ENCODE measurements at regions not wholly inside any gene's neighbourhood (a gene's known extent, or its start where the extent isn't known, plus 50 kb on each side); places are given as distances from the start of the nearest gene placed in this dataset.
A peak's percentile ranks its signal among the peaks of the same experiment; 100 is the strongest.
"Not testable (repeated sequence)": the region's sequence is repeated elsewhere in the genome, so short reads cannot be mapped to it uniquely, and the experiment has no call there.

- no peak for DNase-seq
- Mint-ChIP-seq H3K4me3 (no peak overlapping the region), H3K4me1 (no peaks in the 10 kb centered on the region)
Measured at GRCh38 chrX:36897690-36898089, 110.5 kb upstream of the FAM47C start.

GRCh38 chrX:36898301-36898700 lies 109.9 kb upstream of the FAM47C start:
- no peaks in the 10 kb centered on the region for H3K36me3 ChIP-seq (ENCODE audit: control insufficient read depth, insufficient read depth, low read length)
- H3K4me1 Mint-ChIP-seq, result no peaks in the 10 kb centered on the region
- H3K27me3 ChIP-seq (ENCODE audit: control insufficient read depth, insufficient read depth, low read length), result no peaks in the 10 kb centered on the region
- H3K9me3 Mint-ChIP-seq, result peaks cover 0 to 1% (median 0%) of the 10 kb centered on the region in 7 donors
- no peak overlapping the region for H3K27ac ChIP-seq (ENCODE audit: insufficient read depth, low read length, poor library complexity, severe bottlenecking)
- peak in 1 of 3 donors; percentile 1 for DNase-seq
- ATAC-seq (ENCODE audit: low read depth in 2 of 2), result no peak
- no peak overlapping the region for H3K27ac Mint-ChIP-seq
- no peaks in the 10 kb centered on the region for H3K36me3 Mint-ChIP-seq
- H3K4me1 ChIP-seq (ENCODE audit: control insufficient read depth, insufficient read depth, low read length, poor library complexity, severe bottlenecking), result no peaks in the 10 kb centered on the region
- H3K27me3 Mint-ChIP-seq, result no peaks in the 10 kb centered on the region
- no peak overlapping the region for H3K4me3 ChIP-seq (ENCODE audit: low read depth, low read length)
- no peak overlapping the region for H3K4me3 Mint-ChIP-seq
- H3K9me3 ChIP-seq (ENCODE audit: control insufficient read depth in 2 of 2, low read length in 2 of 2), result no peaks in the 10 kb centered on the region

More at GRCh38 chrX:36897690-36898089, 110.5 kb upstream of the FAM47C start:
- H3K27ac Mint-ChIP-seq, result no peak overlapping the region
- peaks cover 0 to 1% (median 0%) of the 10 kb centered on the region in 7 donors for H3K9me3 Mint-ChIP-seq
- H3K36me3 Mint-ChIP-seq, result no peaks in the 10 kb centered on the region
- no peaks in the 10 kb centered on the region for H3K27me3 ChIP-seq (ENCODE audit: control insufficient read depth, insufficient read depth, low read length)
- H3K27me3 Mint-ChIP-seq, result no peaks in the 10 kb centered on the region
- H3K27ac ChIP-seq (ENCODE audit: insufficient read depth, low read length, poor library complexity, severe bottlenecking), result no peak overlapping the region
- H3K36me3 ChIP-seq (ENCODE audit: control insufficient read depth, insufficient read depth, low read length), result no peaks in the 10 kb centered on the region
- no peaks in the 10 kb centered on the region for H3K9me3 ChIP-seq (ENCODE audit: control insufficient read depth in 2 of 2, low read length in 2 of 2)
- H3K4me3 ChIP-seq (ENCODE audit: low read depth, low read length), result no peak overlapping the region
- no peak for ATAC-seq (ENCODE audit: low read depth in 2 of 2)
- no peaks in the 10 kb centered on the region for H3K4me1 ChIP-seq (ENCODE audit: control insufficient read depth, insufficient read depth, low read length, poor library complexity, severe bottlenecking)

GRCh38 chrX:36904561-36904960 lies 103.6 kb upstream of the FAM47C start:
- not testable (repeated sequence) for H3K27me3 Mint-ChIP-seq; H3K4me3 Mint-ChIP-seq; H3K27ac ChIP-seq (ENCODE audit: insufficient read depth, low read length, poor library complexity, severe bottlenecking); H3K4me1 ChIP-seq (ENCODE audit: control insufficient read depth, insufficient read depth, low read length, poor library complexity, severe bottlenecking); H3K9me3 ChIP-seq (ENCODE audit: control insufficient read depth in 2 of 2, low read length in 2 of 2); H3K36me3 ChIP-seq (ENCODE audit: control insufficient read depth, insufficient read depth, low read length); H3K4me3 ChIP-seq (ENCODE audit: low read depth, low read length); DNase-seq; H3K27me3 ChIP-seq (ENCODE audit: control insufficient read depth, insufficient read depth, low read length); H3K9me3 Mint-ChIP-seq; H3K27ac Mint-ChIP-seq; ATAC-seq (ENCODE audit: low read depth in 2 of 2); H3K36me3 Mint-ChIP-seq; H3K4me1 Mint-ChIP-seq

- no peak overlapping the region for H3K4me3 ChIP-seq (ENCODE audit: low read depth, low read length)
- H3K27me3 Mint-ChIP-seq, result no peaks in the 10 kb centered on the region
- peaks cover 0 to 4% (median 1%) of the 10 kb centered on the region in 7 donors for H3K9me3 Mint-ChIP-seq
- H3K4me3 Mint-ChIP-seq, result no peak overlapping the region
- no peaks in the 10 kb centered on the region for H3K9me3 ChIP-seq (ENCODE audit: control insufficient read depth in 2 of 2, low read length in 2 of 2)
- H3K4me1 Mint-ChIP-seq, result no peaks in the 10 kb centered on the region
- no peak overlapping the region for H3K27ac Mint-ChIP-seq
- no peaks in the 10 kb centered on the region for H3K36me3 ChIP-seq (ENCODE audit: control insufficient read depth, insufficient read depth, low read length)
- ATAC-seq (ENCODE audit: low read depth in 2 of 2) (no peak), DNase-seq (peak in 1 of 3 donors; percentile 19)
- no peak overlapping the region for H3K27ac ChIP-seq (ENCODE audit: insufficient read depth, low read length, poor library complexity, severe bottlenecking)
- no peaks in the 10 kb centered on the region for H3K27me3 ChIP-seq (ENCODE audit: control insufficient read depth, insufficient read depth, low read length)
- H3K36me3 Mint-ChIP-seq, result no peaks in the 10 kb centered on the region
- no peaks in the 10 kb centered on the region for H3K4me1 ChIP-seq (ENCODE audit: control insufficient read depth, insufficient read depth, low read length, poor library complexity, severe bottlenecking)
Measured at GRCh38 chrX:36908801-36909675, 99.1 kb upstream of the FAM47C start.

GRCh38 chrX:36909676-36910030 lies 98.5 kb upstream of the FAM47C start:
- ATAC-seq (ENCODE audit: low read depth in 2 of 2) (no peak), DNase-seq (no peak)
- Mint-ChIP-seq H3K9me3 (peaks cover 0 to 4% (median 0%) of the 10 kb centered on the region in 7 donors), H3K4me1 (no peaks in the 10 kb centered on the region), H3K27ac (no peak overlapping the region), H3K4me3 (no peak overlapping the region), H3K27me3 (no peaks in the 10 kb centered on the region), H3K36me3 (no peaks in the 10 kb centered on the region)
- Histone ChIP-seq H3K4me1 (ENCODE audit: control insufficient read depth, insufficient read depth, low read length, poor library complexity, severe bottlenecking) (no peaks in the 10 kb centered on the region), H3K27me3 (ENCODE audit: control insufficient read depth, insufficient read depth, low read length) (no peaks in the 10 kb centered on the region), H3K4me3 (ENCODE audit: low read depth, low read length) (no peak overlapping the region), H3K27ac (ENCODE audit: insufficient read depth, low read length, poor library complexity, severe bottlenecking) (no peak overlapping the region), H3K9me3 (ENCODE audit: control insufficient read depth in 2 of 2, low read length in 2 of 2) (no peaks in the 10 kb centered on the region), H3K36me3 (ENCODE audit: control insufficient read depth, insufficient read depth, low read length) (no peaks in the 10 kb centered on the region)

- peaks cover 0 to 4% (median 0%) of the 10 kb centered on the region in 7 donors for H3K9me3 Mint-ChIP-seq
- H3K36me3 Mint-ChIP-seq, result no peaks in the 10 kb centered on the region
- ATAC-seq (ENCODE audit: low read depth in 2 of 2), result no peak
Measured at GRCh38 chrX:36913551-36913950, 94.6 kb upstream of the FAM47C start.

GRCh38 chrX:36916941-36917340 lies 91.2 kb upstream of the FAM47C start:
- Histone ChIP-seq H3K4me3 (ENCODE audit: low read depth, low read length) (no peak overlapping the region), H3K27ac (ENCODE audit: insufficient read depth, low read length, poor library complexity, severe bottlenecking) (no peak overlapping the region), H3K27me3 (ENCODE audit: control insufficient read depth, insufficient read depth, low read length) (no peaks in the 10 kb centered on the region), H3K9me3 (ENCODE audit: control insufficient read depth in 2 of 2, low read length in 2 of 2) (no peaks in the 10 kb centered on the region), H3K36me3 (ENCODE audit: control insufficient read depth, insufficient read depth, low read length) (no peaks in the 10 kb centered on the region), H3K4me1 (ENCODE audit: control insufficient read depth, insufficient read depth, low read length, poor library complexity, severe bottlenecking) (no peaks in the 10 kb centered on the region)
- Mint-ChIP-seq H3K9me3 (peaks cover 0 to 4% (median 2%) of the 10 kb centered on the region in 7 donors), H3K36me3 (no peaks in the 10 kb centered on the region), H3K27ac (no peak overlapping the region), H3K4me3 (no peak overlapping the region), H3K27me3 (no peaks in the 10 kb centered on the region), H3K4me1 (no peaks in the 10 kb centered on the region)
- no peak for ATAC-seq (ENCODE audit: low read depth in 2 of 2)
- DNase-seq, result no peak

More at GRCh38 chrX:36913551-36913950, 94.6 kb upstream of the FAM47C start:
- Histone ChIP-seq H3K27me3 (ENCODE audit: control insufficient read depth, insufficient read depth, low read length) (no peaks in the 10 kb centered on the region), H3K4me1 (ENCODE audit: control insufficient read depth, insufficient read depth, low read length, poor library complexity, severe bottlenecking) (no peaks in the 10 kb centered on the region), H3K36me3 (ENCODE audit: control insufficient read depth, insufficient read depth, low read length) (no peaks in the 10 kb centered on the region), H3K27ac (ENCODE audit: insufficient read depth, low read length, poor library complexity, severe bottlenecking) (no peak overlapping the region), H3K4me3 (ENCODE audit: low read depth, low read length) (no peak overlapping the region), H3K9me3 (ENCODE audit: control insufficient read depth in 2 of 2, low read length in 2 of 2) (no peaks in the 10 kb centered on the region)
- no peak overlapping the region for H3K27ac Mint-ChIP-seq
- no peaks in the 10 kb centered on the region for H3K27me3 Mint-ChIP-seq
- DNase-seq, result no peak
- H3K4me1 Mint-ChIP-seq, result no peaks in the 10 kb centered on the region
- no peak overlapping the region for H3K4me3 Mint-ChIP-seq

- Mint-ChIP-seq H3K4me3 (no peak overlapping the region), H3K36me3 (no peaks in the 10 kb centered on the region), H3K4me1 (no peaks in the 10 kb centered on the region), H3K27ac (no peak overlapping the region), H3K27me3 (no peaks in the 10 kb centered on the region), H3K9me3 (peaks cover 0 to 6% (median 0%) of the 10 kb centered on the region in 7 donors)
- DNase-seq (no peak), ATAC-seq (ENCODE audit: low read depth in 2 of 2) (no peak)
- Histone ChIP-seq H3K4me3 (ENCODE audit: low read depth, low read length) (no peak overlapping the region), H3K27ac (ENCODE audit: insufficient read depth, low read length, poor library complexity, severe bottlenecking) (no peak overlapping the region), H3K27me3 (ENCODE audit: control insufficient read depth, insufficient read depth, low read length) (no peaks in the 10 kb centered on the region), H3K36me3 (ENCODE audit: control insufficient read depth, insufficient read depth, low read length) (no peaks in the 10 kb centered on the region), H3K9me3 (ENCODE audit: control insufficient read depth in 2 of 2, low read length in 2 of 2) (no peaks in the 10 kb centered on the region), H3K4me1 (ENCODE audit: control insufficient read depth, insufficient read depth, low read length, poor library complexity, severe bottlenecking) (no peaks in the 10 kb centered on the region)
Measured at GRCh38 chrX:36927712-36928111, 80.5 kb upstream of the FAM47C start.
